ENCODE measurements at regions not wholly inside any gene's neighbourhood (a gene's known extent, or its start where the extent isn't known, plus 50 kb on each side); places are given as distances from the start of the nearest gene placed in this dataset.

- TF ChIP-seq CTCF (IDR thresholded peaks at IDR 0.05; ENCODE audit: low read depth, low read length, poor library complexity, severe bottlenecking) (no peak), EZH2phosphoT487 (IDR thresholded peaks at IDR 0.05; ENCODE audit: borderline replicate concordance, low read length) (no peak)
These were observed 463.1 kb upstream of the FAT3 start for GRCh38 chr11:91761406-91762025.

All from DOHH2 (cell line).